Activated CD4-positive, alpha-beta T cell treated with anti-CD3 and anti-CD28 coated beads, Interleukin-10, Interleukin-2, amounts not matched to agents 100 ng/mL and 50 ng/mL, durations not matched to agents 16 hours and 8 hours (primary cell): ENCODE measurements at regions not wholly inside any gene's neighbourhood (a gene's known extent, or its start where the extent isn't known, plus 50 kb on each side); places are given as distances from the start of the nearest gene placed in this dataset.
"Not testable (repeated sequence)": the region's sequence is repeated elsewhere in the genome, so short reads cannot be mapped to it uniquely, and the experiment has no call there.

Experiments
- DNase-seq: peaks from one replicate; pipeline ENCODE4 v3.0.0-alpha.2; 2020

DNA sequence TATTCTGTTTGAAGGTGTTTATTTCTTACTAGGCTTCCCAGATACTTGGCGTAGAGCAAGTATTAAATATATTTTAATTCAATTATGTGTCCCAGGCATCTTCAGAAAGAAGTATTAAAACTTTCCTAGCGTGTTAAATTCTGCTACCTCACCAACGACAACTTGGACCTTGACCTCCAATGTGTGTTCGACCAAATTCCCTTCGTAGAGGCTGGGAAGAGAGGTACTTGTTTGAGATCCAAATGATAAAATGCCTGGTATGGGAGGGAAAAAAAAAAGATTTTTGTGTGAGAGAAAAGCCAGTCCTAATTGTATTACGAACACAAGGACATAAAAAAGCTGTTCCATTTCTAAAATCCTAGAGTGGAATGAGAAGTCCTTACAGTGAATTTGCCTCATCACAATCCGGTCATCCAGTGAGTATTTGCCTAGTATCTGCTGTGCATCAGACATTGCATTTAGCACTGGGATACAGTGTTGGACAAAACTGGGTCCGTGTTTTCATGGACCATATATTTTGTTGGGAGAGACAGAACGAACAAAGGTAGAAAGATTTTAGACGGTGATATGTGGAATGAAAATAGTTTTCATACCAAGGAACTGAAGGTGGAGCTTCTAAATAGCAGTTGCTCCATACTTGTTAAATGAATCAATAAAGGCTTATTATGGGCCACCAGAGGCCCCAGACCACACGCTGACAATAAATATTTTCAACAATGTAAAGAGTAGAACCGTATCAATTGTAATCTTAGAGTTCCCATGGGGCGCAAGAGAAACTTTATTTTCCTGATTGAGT is 103.1 kb downstream of the KIF4B start:
- DNase-seq = no peak

DNA sequence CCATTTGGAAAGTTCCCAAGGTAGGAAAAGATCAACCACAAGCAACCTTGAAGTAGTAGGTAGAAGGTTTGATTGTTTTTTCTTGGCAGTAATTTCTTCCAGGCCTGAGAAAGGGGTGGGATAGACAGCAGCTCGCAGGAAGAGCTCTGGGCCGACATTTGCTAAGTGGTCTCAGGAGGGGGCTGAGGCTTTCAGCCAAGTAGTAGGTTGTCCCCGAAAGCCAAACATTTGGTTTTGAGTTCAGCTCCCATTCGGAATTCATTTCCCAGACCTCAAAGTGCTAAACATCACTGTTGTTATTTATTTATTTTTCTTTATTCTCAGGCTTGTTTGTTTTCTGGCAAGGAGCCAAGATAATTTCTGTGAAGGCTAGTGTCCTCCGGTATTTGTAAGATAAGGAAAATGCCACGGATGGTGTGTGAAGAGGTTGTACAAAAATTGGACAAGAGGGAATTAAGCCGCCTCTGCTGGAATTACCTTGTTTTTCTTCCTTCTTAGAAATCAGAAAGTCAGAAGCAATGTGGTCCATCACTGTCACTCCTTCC is 112.1 kb downstream of the KIF4B start:
- no peak for DNase-seq

DNA sequence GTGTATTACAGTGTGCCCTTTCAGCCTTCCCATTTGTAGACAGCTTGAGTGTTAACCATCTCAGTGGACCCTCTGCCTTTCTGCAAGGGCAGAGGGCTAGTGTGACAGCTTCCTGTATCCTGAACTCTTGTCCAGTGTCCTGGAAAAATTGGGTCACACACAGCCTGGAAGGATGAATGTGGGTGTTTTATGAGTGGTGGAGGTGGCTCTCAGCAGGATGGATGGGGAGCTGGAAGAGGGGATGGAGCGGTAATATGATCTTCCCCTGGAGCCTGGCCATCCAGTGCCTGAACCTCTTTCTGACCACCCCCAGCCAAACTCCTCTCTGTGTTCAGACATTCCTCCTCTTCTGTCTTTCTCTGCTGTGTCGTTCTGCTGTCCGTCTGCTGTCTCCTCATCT is 113.0 kb downstream of the KIF4B start:
- DNase-seq = no peak

DNA sequence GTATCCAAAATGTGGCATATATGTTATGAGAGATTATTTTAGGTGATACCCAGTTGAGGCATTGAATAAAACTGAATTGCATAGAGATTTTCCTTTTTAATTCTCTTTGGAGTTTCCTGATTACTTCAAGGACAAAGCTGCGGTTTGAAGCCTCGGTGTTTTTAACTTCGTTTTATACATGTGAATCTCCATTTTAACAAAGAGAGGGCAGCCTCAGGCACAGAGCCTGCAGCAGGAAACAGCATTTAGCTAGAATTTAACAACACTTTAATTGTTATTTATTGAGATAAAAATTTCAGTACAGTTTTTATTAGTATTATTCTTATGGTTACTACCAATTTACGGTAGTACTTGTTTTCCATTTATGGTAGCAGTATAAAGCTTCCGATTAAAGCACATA is 114.0 kb downstream of the KIF4B start:
- DNase-seq = no peak

DNA sequence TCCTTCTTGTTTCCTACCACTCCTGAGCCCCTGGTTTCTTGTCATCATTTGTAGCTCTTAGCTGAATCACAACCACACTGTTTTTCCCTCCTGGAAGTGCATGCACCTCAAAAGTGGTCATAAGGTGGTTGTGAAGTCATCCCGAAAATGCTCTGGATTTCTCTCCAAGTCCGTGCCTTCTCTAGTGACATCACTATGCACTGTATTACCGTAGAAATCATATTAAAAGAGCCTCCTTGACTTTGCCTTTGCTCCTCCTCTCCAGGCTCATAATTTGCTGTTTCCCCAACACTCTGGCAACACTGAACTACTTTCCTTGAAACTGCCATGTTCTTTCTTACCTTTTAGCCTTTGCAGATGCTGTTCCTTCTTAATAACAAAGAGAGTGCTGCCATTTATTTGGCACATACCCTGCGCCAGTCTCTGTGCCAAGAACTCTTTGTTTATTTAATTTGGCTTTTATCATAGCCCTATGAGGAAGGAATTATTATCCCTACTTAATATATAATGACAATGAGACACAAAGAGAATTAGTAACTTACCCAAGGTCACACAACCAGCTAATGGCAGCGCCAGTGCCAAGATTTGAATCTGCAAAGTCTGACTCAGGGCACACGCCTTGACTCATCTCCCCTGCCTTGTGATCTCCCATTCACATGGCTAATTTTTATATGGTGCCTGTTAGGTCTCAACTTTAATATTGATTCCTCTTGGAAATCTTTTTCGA is 115.4 kb downstream of the KIF4B start:
- DNase-seq = no peak

DNA sequence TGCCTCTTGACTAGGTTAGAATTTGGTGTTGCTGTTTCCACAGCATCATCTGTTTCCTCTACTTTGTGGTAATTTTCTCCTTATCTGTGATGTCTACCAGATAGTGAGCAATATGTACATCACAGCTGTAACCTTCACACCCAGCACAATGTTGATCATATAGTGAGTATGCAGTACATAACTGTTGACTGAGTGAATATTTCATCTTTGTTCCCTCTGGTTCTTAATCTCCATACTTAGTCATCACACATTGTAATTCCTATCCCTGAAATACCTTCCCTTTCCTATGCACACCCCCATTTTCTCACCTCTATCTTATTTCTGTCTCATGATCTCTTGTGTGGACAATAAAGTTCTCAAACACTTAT is 115.9 kb downstream of the KIF4B start:
- no peak for DNase-seq

DNA sequence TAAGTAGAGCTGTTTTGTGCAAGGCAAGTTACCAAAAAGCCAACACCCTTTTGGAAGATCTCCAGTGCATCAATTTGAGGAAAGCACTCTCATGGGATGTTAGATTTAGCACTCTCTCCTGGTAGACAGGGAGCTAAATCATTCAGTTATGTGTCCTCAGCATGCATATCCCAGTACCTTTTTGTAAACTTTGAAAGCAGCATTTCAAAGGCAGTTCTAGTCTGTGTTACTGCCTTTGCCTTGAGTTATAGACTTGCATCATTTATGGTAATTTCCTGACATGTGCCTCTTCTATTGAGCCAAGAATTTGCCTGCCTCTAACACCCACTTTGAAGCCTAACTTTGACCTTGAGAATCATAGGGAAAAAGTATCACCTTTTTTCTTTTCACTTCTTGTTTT is 120.6 kb downstream of the KIF4B start:
- DNase-seq = no peak

DNA sequence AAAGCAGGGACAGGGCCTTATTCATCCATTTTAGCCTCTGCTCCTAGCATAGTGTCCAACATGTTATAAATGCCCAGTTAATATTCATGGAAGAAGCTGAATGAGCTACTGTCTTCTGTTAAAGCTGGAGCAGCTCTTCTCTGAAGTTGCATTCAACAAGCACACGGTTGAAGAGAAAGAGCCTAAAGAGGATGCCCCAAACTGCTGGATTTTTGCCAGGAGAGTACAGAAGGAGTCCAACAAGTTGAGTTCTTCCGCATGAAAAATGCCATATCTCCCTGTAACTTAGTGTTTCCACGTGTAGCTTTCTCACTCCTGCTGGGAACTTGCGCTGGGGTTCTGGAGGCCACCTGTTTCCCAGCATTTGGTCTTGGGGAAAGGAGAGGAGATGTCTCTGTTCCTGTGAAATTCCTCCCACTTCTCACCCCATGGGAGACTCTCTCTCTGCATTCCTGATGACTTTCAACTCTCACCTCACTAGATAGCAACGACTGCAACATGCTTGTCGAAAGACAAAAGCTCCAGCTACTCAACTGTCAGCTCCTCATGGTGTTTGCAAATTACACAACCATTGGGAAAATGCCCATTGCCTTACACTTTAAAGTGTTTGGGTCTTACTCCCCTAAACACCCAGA is 122.8 kb downstream of the KIF4B start:
- no peak for DNase-seq

DNA sequence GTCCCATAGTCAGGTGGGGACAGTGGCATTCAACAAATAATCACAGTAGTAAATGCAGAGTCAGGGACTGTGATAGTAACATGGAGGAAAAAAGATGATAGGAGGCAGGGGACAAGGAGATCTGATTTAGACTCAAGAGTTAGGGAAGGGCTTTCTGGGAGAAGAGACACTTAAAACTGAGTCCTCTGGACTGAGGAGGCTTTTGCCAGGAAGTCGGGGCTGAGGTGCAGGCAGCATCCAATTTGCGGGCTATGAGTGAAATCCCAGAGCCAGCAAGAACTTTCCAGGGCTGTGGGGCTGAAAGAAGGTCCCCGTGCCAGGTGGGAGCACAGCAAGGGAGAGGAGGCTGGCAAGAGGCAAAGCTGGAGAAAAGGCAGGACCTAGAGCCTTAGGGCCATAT is 124.1 kb downstream of the KIF4B start:
- DNase-seq = no peak

DNA sequence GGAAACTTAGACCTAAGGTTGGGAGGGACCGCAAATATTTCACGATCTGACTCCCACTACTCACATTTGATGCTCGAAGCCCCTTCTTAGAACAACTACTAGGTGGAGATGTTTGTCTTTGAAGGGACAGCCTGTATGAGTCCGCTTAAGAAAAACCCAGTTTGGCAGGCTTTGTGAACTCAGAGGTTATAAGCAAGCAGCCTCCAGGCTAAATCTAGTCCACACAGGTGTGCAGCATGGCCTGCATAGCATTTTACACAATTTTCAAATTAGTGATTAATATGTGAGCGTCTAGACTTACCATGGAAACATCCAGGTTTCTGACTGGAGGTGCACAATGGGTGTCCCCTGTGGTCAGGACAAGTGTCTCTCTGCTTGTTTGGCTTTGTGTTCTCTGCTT is 127.1 kb downstream of the KIF4B start:
- no peak for DNase-seq

DNA sequence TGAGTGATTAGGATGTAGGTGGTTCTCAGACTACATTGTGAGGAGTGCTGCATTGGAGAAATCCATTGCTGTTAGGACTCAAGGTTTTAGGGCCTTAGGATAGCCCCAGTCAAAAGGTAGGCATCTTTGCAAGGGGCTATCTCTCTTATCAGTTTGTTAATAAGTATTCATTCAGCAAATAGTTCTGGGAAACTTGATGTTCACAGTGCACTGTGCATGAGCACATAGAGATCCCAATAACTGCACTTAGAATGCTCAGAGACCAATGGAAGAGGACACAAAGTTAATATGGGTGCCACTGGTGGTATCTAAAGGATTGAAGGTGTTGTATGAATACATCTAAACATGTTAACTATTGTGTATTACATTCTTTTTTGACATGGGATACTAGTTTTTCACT is 131.4 kb downstream of the KIF4B start:
- no peak for DNase-seq

DNA sequence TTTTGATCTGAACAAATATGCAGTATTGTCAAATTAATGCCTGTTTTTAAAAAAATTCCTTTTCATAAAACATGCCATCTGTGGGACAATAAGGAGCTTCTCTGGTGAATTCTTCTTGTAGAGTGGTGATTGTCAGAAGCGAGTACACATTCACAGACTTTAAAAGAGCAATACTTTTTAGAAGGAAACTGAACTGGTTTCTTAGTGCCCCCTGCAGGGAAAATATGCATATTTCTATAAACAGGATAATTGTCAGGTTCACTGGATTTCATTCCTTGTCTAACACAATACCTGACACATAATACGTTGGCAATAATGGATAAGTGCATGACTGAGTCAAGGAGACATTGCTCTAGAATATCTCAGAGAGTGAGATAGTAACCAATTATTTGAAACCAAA is 133.7 kb downstream of the KIF4B start:
- no peak for DNase-seq

DNA sequence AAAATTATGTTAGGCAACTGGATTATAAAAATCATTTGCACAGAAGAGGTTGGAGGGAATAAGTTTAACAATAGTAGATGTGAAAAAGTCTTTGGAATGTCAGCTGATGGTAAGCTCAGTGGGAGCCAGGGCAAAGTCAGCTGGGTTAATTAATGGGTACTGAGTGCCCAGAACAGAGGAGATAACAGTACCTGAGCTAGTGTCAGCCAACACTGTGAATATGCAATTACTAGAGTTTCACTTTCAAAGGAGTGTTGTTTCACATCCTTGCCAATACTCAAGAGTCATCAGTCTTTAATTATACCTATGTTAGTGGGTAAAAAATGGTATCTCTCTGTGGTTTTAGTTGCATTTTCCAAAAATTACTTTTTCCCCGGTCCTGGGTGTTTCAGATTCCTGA is 135.1 kb downstream of the KIF4B start:
- no peak for DNase-seq

DNA sequence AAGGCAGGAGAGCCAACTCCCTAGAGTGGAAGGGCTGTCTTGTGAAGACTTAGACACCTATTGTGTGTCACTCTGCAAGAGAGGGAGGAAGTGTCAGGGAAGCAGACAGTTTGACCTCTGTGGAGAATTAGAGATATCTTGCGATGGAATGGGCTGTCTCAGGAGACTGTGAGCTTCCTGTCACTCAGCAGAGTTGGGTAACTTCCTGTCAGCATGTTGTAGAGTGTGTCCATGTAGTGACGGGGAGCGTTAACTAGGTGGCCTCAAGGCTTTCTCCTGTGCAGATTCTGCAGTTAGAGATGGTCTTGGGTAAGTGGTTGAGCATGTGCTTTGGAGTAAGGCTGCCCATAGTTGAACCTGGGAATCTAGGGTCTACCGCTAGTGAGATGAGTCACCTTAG is 136.5 kb downstream of the KIF4B start:
- peak; percentile 9 for DNase-seq

DNA sequence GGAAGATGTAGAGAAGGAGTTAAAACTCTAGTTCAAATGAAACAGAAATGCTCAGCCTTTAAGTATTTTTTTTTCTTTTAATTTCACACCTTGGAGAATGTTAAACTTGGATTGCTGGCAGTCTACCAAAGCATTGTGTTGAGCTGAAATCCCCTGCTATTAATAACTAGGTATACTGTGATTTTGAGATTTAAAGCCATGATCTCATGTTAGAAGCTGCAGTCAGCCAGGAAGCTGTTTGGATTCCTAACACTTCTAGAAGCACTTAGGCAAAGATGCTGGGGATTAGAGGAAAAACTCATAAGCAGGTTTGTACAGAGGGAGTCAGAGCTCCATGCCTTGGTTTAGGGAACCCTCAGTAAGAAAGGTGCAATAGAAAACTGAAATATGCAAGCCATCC is 141.4 kb downstream of the KIF4B start:
- DNase-seq = no peak

DNA sequence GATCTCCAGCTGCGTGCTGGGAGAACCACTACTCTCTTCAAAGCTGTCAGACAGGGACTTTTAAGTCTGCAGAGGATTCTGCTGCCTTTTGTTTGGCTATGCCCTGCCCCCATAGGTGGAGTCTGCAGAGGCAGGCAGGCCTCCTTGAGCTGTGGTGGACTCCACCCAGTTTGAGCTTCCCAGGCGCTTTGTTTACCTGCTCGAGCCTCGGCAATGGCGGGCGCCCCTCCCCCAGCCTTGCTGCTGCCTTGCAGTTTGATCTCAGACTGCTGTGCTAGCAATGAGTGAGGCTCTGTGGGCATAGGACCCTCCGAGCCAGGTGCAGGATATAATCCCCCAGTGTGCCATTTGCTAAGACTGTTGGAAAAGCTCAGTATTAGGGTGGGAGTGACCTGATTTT is 149.5 kb downstream of the KIF4B start:
- not testable (repeated sequence) for DNase-seq

DNA sequence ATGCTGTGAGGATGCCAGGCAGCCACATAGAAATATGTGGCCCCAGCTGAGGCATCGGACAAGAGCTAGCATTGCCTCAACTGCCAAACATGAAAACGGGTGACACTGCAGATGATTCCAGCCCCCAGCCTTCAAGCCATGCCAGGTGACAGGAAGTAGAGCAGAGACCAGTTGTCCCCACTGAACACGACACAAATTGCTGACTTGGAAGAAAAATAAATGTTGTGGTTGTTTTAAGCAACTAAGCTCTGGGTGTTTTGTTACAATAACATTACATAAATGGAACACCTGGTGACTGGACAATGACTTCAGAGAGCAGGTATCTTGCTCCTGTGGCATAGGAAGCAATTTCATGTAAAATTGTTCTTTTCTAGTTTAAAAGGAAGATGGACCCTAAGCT is 154.2 kb downstream of the KIF4B start:
- DNase-seq = no peak

DNA sequence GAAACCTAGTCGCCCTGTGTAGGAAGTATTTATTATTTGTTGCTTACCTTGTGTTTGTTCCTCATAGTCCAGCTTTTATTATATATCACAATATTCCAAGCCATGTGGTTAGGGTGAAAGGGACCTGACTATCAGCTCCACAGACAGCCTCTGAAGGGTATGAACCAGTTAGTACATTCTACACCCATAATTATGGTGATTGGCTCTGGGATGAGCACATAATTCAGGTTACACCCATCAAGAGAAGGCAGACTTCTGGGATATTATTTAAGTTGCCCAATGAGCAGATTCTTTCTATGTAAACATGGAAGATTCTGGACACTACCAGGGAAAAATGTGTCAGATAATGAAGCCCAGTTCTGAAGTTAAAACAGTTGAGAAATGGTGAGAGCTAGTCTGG is 168.0 kb downstream of the KIF4B start:
- DNase-seq = no peak

DNA sequence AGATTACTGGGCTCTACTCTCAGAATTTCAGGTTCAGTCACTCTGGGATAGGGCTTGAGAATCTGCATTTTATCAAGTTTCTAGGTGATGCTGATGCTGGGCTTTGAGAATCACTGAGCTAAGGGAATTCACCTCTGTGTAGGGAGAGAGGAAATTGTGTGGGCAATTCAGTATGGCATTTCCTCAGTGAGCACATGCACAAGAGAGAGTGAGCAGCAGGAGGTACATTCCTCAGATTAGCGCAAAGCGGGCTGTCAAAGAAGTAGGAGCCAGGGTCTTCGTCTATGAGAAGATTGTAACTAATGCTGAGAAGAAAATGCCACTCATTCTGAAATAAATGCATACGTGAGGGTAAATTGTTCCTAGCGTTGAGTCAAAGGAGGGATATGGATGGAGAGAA is 175.9 kb downstream of the KIF4B start:
- no peak for DNase-seq

DNA sequence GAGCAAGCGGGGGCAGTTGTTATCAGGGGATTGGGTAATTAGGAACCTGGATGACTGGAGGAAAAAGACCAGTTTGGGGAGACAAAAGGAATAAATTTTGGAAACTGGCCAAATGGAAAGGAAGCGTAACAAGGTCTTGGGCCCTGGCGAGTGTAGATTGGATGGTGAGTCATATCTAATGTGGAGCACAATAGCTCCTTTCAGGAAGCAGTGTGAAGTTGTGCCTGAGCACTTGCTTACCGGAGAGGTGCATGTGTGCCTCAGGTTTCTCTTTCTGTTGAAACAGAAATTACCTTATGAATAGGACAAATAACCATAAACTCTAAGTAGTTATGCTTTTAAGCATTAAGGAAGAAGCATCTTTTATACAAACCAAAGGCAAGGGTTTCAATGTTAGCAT is 176.4 kb downstream of the KIF4B start:
- DNase-seq = no peak

DNA sequence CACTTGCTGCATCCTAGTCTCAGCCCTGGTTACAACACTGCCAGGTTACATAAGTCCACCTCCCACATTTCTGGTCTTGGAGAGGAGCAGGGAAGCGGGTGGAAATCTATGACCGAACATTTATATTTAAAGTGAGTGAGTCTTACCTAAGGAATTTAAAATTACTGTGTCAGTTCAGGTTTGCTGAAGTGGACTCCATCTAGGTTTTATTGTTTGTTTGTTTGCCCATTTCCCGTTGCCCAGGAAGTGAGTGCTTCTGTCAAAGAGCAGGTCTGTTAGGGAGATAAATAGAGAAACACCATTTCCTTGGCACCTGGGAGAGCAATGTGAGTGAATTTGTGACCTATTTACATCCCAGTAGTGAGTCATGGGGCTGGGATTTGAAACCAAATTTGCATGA is 179.5 kb downstream of the KIF4B start:
- DNase-seq = no peak

DNA sequence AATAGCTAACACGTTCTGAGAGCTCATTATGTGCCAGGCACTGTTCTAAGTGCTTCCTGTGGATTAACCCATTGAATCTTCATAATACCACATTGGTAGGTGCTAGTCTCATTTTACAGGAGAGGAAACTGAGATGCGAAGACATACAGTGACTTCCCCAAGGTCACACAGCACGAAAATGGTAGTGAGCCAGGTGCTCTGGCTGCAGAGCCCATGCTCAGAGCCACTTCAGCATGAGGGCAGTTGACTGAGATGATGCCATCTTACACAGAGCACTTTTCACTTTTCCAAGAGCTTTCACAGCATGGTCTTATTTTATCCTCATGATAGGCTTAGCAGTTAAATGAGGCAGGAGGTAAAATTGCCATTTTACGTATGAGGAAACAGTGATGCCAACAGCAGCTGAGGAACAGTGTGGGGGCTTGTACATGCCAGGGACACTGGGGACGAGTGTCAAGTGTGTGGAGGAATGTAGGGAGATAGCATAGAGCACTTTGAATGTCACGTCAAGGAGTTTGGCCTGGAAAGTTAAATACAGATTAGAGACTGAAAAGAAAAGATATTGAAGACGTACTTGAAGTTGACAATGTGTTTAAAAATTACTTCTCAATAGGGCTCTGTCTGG is 180.0 kb downstream of the KIF4B start:
- no peak for DNase-seq

DNA sequence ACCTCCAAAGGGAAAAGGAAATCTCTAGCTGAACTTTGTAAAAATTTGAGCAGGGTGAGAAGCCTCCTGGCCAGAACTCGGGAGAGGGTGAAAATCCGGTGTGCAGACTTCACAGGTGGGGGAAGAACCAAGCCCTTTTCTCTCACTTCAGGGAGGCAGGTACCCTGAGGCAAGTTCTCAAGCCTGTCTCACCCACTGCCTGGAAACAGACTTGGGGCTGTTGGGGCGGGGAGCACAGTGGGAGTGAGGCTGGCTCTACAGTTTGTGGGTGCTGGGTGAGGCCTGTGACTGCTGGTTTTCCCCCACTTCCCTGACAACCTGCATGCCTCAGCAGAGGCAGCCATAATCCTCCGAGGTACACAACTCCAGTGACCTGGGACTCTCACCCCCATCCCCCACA is 187.1 kb downstream of the KIF4B start:
- DNase-seq = no peak

DNA sequence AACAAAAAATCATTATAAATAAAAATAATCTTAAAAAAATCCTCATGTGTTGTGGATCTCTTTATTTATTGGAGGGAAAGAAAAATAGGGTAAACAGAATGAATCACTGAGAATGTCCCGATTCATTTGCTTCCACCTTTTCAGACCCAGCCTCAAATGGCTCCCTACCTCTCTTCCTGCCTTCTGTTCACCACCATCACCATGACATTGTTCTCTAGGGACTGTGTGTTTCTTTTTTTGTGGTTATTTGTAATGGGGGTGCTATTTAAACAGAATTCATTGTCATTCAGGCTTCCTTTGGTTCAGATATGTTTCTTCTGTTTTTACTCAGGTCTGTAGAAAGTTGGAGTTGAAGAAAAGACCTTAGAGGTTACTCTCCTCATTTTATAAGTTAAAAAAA is 198.2 kb downstream of the KIF4B start:
- DNase-seq = no peak
